ENCODE measurements at regions not wholly inside any gene's neighbourhood (a gene's known extent, or its start where the extent isn't known, plus 50 kb on each side); places are given as distances from the start of the nearest gene placed in this dataset.

DNA sequence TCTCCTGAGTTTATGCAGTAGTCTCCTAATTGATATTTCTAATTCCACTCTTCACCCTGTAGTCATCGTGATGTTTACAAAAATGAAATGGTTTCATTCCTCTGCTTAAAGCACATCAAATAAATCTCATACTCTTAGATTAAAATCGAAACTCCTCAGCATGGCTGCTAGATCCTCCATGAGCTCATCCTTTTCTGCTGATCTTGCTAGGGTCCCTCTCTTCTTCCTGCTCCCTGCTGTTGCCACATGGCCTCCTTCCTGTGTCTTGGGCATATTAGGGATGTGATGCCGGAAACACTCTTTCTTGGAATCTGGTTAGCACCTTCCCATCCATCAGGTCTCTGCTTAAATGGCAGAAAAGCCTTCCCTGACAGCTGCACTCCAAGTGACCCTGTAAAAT lies 59.5 kb upstream of the MEGF10 start:
- no TSS peak for BruUV-seq (replicated peaks)
- ATAC-seq (no peak), DNase-seq (ENCODE audit: low read depth, low spot score) (no peak)
- Histone ChIP-seq H3K4me1 (ENCODE audit: control insufficient read depth, insufficient read depth, low read length) (no peaks in the 10 kb centered on the region), H3K36me3 (ENCODE audit: control insufficient read depth, insufficient read depth, low read length) (no peaks in the 10 kb centered on the region), H3K9me3 (ENCODE audit: control insufficient read depth, insufficient read depth, low read depth, low read length) (no peaks in the 10 kb centered on the region), H3K27ac (ENCODE audit: low read length) (no peak overlapping the region), H3K27me3 (ENCODE audit: control insufficient read depth, insufficient read depth, low read length) (peaks cover 8% of the 10 kb centered on the region), H3K4me3 (ENCODE audit: low read depth in 2 of 2, low read length in 2 of 2) (no peak overlapping the region)
- TF ChIP-seq SIN3A (IDR thresholded peaks at IDR 0.05; ENCODE audit: borderline replicate concordance, insufficient read depth, low read depth, low read length): no peak
- ChIA-PET CTCF (no interaction called here), POLR2A (no interaction called here)
- in situ Hi-C loops (cut with HindIII; ENCODE audit: low pct_unique_long_range_greater_than_20kb, low sequenced_read_pairs): no loop called here
- intact Hi-C loops (cut with micrococcal nuclease; ENCODE audit: unreplicated experiment): no loop called here

DNA sequence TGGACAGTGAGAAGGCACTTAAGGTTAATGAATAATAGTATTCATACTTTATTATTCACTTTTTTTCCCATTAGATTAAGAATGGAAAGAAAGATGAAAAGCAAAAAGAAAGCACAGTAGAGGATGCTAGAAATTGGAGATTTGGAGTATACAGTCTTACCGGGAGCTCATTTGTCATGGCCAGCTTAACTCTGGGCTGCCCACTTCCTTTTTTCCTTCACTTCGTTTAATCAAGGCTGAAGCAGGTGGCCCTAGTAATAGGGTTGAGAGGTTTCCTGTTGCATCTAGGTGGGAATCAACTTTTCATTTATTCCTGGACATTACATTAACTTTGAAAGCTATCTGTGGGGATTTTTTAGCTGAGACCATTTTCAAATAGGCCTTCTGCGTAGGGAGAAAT lies 57.0 kb upstream of the MEGF10 start:
- H3K9me3 ChIP-seq (ENCODE audit: control insufficient read depth, insufficient read depth, low read depth, low read length): no peaks in the 10 kb centered on the region
- BruUV-seq (replicated peaks): no TSS peak
- intact Hi-C loops (cut with micrococcal nuclease; ENCODE audit: unreplicated experiment): no loop called here
- in situ Hi-C loops (cut with HindIII; ENCODE audit: low pct_unique_long_range_greater_than_20kb, low sequenced_read_pairs): no loop called here
- H3K36me3 ChIP-seq (ENCODE audit: control insufficient read depth, insufficient read depth, low read length): no peaks in the 10 kb centered on the region
- POLR2A ChIA-PET: no interaction called here
- no peak for TF ChIP-seq POLR2AphosphoS5 (IDR thresholded peaks at IDR 0.05; ENCODE audit: low read depth, low read length)
- TF ChIP-seq SIN3A (IDR thresholded peaks at IDR 0.05; ENCODE audit: borderline replicate concordance, insufficient read depth, low read depth, low read length): no peak
- TF ChIP-seq, protein P1, sequence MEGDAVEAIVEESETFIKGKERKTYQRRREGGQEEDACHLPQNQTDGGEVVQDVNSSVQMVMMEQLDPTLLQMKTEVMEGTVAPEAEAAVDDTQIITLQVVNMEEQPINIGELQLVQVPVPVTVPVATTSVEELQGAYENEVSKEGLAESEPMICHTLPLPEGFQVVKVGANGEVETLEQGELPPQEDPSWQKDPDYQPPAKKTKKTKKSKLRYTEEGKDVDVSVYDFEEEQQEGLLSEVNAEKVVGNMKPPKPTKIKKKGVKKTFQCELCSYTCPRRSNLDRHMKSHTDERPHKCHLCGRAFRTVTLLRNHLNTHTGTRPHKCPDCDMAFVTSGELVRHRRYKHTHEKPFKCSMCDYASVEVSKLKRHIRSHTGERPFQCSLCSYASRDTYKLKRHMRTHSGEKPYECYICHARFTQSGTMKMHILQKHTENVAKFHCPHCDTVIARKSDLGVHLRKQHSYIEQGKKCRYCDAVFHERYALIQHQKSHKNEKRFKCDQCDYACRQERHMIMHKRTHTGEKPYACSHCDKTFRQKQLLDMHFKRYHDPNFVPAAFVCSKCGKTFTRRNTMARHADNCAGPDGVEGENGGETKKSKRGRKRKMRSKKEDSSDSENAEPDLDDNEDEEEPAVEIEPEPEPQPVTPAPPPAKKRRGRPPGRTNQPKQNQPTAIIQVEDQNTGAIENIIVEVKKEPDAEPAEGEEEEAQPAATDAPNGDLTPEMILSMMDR (IDR thresholded peaks at IDR 0.05): no peak
- TF ChIP-seq, protein P2, sequence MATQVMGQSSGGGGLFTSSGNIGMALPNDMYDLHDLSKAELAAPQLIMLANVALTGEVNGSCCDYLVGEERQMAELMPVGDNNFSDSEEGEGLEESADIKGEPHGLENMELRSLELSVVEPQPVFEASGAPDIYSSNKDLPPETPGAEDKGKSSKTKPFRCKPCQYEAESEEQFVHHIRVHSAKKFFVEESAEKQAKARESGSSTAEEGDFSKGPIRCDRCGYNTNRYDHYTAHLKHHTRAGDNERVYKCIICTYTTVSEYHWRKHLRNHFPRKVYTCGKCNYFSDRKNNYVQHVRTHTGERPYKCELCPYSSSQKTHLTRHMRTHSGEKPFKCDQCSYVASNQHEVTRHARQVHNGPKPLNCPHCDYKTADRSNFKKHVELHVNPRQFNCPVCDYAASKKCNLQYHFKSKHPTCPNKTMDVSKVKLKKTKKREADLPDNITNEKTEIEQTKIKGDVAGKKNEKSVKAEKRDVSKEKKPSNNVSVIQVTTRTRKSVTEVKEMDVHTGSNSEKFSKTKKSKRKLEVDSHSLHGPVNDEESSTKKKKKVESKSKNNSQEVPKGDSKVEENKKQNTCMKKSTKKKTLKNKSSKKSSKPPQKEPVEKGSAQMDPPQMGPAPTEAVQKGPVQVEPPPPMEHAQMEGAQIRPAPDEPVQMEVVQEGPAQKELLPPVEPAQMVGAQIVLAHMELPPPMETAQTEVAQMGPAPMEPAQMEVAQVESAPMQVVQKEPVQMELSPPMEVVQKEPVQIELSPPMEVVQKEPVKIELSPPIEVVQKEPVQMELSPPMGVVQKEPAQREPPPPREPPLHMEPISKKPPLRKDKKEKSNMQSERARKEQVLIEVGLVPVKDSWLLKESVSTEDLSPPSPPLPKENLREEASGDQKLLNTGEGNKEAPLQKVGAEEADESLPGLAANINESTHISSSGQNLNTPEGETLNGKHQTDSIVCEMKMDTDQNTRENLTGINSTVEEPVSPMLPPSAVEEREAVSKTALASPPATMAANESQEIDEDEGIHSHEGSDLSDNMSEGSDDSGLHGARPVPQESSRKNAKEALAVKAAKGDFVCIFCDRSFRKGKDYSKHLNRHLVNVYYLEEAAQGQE (IDR thresholded peaks at IDR 0.05; ENCODE audit: insufficient read depth in 1 of 2, low read depth in 2 of 2, low read length in 1 of 2): no peak
- no peak for TF ChIP-seq TCF7L2 (IDR thresholded peaks at IDR 0.05; ENCODE audit: low read depth, low read length)
- H3K27me3 ChIP-seq (ENCODE audit: control insufficient read depth, insufficient read depth, low read length): peaks cover 8% of the 10 kb centered on the region
- H3K27ac ChIP-seq (ENCODE audit: low read length): no peak overlapping the region
- no peaks in the 10 kb centered on the region for H3K4me1 ChIP-seq (ENCODE audit: control insufficient read depth, insufficient read depth, low read length)
- CTCF ChIA-PET: no interaction called here
- no peak overlapping the region for H3K4me3 ChIP-seq (ENCODE audit: low read depth in 2 of 2, low read length in 2 of 2)
- DNase-seq (ENCODE audit: low read depth, low spot score) (no peak), ATAC-seq (no peak)

DNA sequence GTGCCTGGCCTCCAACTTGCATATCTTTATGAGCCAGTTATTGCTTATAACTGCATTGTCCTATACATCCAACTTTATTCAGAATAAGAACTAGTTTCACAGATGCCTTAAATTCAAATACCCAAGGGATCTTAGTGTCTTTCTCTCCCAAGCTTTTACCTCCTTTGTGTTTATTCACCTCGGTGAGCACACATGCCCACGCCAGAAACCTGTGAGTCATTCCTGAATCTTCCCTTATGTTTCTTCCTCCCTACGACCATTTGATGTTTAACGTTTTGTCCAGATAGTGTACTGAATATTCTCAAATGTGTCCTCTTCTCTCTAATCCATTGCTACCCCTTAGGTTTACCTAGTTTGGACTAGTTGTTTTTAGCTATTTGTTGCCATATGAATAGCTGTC lies 55.5 kb upstream of the MEGF10 start:
- POLR2A ChIA-PET: no interaction called here
- no peak overlapping the region for H3K4me3 ChIP-seq (ENCODE audit: low read depth in 2 of 2, low read length in 2 of 2)
- in situ Hi-C loops (cut with HindIII; ENCODE audit: low pct_unique_long_range_greater_than_20kb, low sequenced_read_pairs) (no loop called here), intact Hi-C loops (cut with micrococcal nuclease; ENCODE audit: unreplicated experiment) (no loop called here)
- H3K27ac ChIP-seq (ENCODE audit: low read length): no peak overlapping the region
- DNase-seq (ENCODE audit: low read depth, low spot score) (no peak), ATAC-seq (no peak)
- H3K4me1 ChIP-seq (ENCODE audit: control insufficient read depth, insufficient read depth, low read length): no peaks in the 10 kb centered on the region
- no peaks in the 10 kb centered on the region for H3K9me3 ChIP-seq (ENCODE audit: control insufficient read depth, insufficient read depth, low read depth, low read length)
- H3K36me3 ChIP-seq (ENCODE audit: control insufficient read depth, insufficient read depth, low read length): no peaks in the 10 kb centered on the region
- H3K27me3 ChIP-seq (ENCODE audit: control insufficient read depth, insufficient read depth, low read length): peaks cover 5% of the 10 kb centered on the region; the same call in 1 of the 2 replicates
- no TSS peak for BruUV-seq (replicated peaks)
- CTCF ChIA-PET: no interaction called here
- TF ChIP-seq POLR2AphosphoS5 (IDR thresholded peaks at IDR 0.05; ENCODE audit: low read depth, low read length): no peak
- TF ChIP-seq, protein P2 (IDR thresholded peaks at IDR 0.05; ENCODE audit: insufficient read depth in 1 of 2, low read depth in 2 of 2, low read length in 1 of 2): no peak
